HG03565 (cell line): ENCODE measurements at regions not wholly inside any gene's neighbourhood (a gene's known extent, or its start where the extent isn't known, plus 50 kb on each side); places are given as distances from the start of the nearest gene placed in this dataset.

Experiments
- ATAC-seq: cut with Tn5 transposase; IDR thresholded peaks from one replicate; pipeline ENCODE4 v1.9.1; 2021; ENCODE audit warnings: mild to moderate bottlenecking, moderate library complexity; ENCODE audit not compliant: unreplicated experiment

GRCh38 chr2:8225266-8225665, 456.6 kb upstream of the ID2 start:
- no peak for ATAC-seq

GRCh38 chr2:8225798-8226197, 456.1 kb upstream of the ID2 start:
- no peak for ATAC-seq

GRCh38 chr2:8229546-8229986, 452.3 kb upstream of the ID2 start:
- peak; percentile 83 for ATAC-seq

GRCh38 chr2:8230466-8230865, 451.4 kb upstream of the ID2 start:
- ATAC-seq = no peak

GRCh38 chr2:8231902-8232301, 450.0 kb upstream of the ID2 start:
- ATAC-seq = no peak

GRCh38 chr2:8232871-8233270, 449.0 kb upstream of the ID2 start:
- ATAC-seq = no peak

GRCh38 chr2:8234253-8234652, 447.6 kb upstream of the ID2 start:
- peak; percentile 26 for ATAC-seq

- peak; percentile 91 for ATAC-seq
These were observed 447.0 kb upstream of the ID2 start for GRCh38 chr2:8234757-8235374.

- no peak for ATAC-seq
These were observed 446.4 kb upstream of the ID2 start for GRCh38 chr2:8235419-8235818.

GRCh38 chr2:8236391-8236790, 445.5 kb upstream of the ID2 start:
- ATAC-seq = no peak

GRCh38 chr2:8238521-8239230, 443.2 kb upstream of the ID2 start:
- no peak for ATAC-seq

GRCh38 chr2:8239531-8240088, 442.2 kb upstream of the ID2 start:
- ATAC-seq = no peak

- no peak for ATAC-seq
These were observed 440.5 kb upstream of the ID2 start for GRCh38 chr2:8241317-8241716.

- no peak for ATAC-seq
These were observed 439.1 kb upstream of the ID2 start for GRCh38 chr2:8242739-8243138.

- no peak for ATAC-seq
These were observed 438.0 kb upstream of the ID2 start for GRCh38 chr2:8243748-8244400.

GRCh38 chr2:8244639-8245038, 437.2 kb upstream of the ID2 start:
- ATAC-seq = no peak

GRCh38 chr2:8246137-8246536, 435.7 kb upstream of the ID2 start:
- no peak for ATAC-seq

- peak; percentile 18 for ATAC-seq
These were observed 433.8 kb upstream of the ID2 start for GRCh38 chr2:8247905-8248622.

- peak; percentile 39 for ATAC-seq
These were observed 433.3 kb upstream of the ID2 start for GRCh38 chr2:8248623-8248957.

- ATAC-seq = no peak
These were observed 432.7 kb upstream of the ID2 start for GRCh38 chr2:8249141-8249540.

GRCh38 chr2:8249769-8250168, 432.1 kb upstream of the ID2 start:
- no peak for ATAC-seq
